Retinal pigment epithelial cell (primary cell): ENCODE measurements at regions not wholly inside any gene's neighbourhood (a gene's known extent, or its start where the extent isn't known, plus 50 kb on each side); places are given as distances from the start of the nearest gene placed in this dataset.

Experiments used
- DNase-seq: peaks from one replicate; pipeline ENCODE4 v3.0.0-alpha.2; 2010; ENCODE audit warnings: low read depth
- H3K4me3 ChIP-seq: 2 replicates; pipeline ENCODE4 v1.5.1; 2011; ENCODE audit warnings: mild to moderate bottlenecking, low read length, control low read depth, moderate library complexity
- TF ChIP-seq, protein P1 (sequence below): conservative IDR thresholded peaks from 2 replicates; pipeline ENCODE4 v1.5.1; 2011; ENCODE audit warnings: low read depth, low read length, control low read depth, inconsistent platforms

DNA sequence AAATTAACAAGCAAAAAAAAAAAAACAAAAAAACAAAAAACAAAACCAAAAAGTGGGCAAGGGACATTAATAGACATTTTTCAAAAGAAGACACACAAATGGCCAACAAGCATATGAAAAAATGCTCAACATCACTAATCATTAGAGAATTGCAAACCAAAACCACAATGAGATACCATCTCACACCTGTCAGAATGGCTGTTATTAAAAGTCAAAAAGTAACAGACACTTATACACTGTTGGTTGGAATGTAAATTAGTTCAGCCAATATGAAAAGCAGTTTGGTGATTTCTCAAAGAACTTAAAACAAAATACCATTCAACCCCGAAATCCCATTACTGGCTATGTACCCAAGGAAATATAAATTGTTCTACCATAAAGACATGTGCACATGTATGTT is 222.4 kb upstream of the CD96 start:
- H3K4me3 ChIP-seq = no peak overlapping the region
- TF ChIP-seq, protein P1, sequence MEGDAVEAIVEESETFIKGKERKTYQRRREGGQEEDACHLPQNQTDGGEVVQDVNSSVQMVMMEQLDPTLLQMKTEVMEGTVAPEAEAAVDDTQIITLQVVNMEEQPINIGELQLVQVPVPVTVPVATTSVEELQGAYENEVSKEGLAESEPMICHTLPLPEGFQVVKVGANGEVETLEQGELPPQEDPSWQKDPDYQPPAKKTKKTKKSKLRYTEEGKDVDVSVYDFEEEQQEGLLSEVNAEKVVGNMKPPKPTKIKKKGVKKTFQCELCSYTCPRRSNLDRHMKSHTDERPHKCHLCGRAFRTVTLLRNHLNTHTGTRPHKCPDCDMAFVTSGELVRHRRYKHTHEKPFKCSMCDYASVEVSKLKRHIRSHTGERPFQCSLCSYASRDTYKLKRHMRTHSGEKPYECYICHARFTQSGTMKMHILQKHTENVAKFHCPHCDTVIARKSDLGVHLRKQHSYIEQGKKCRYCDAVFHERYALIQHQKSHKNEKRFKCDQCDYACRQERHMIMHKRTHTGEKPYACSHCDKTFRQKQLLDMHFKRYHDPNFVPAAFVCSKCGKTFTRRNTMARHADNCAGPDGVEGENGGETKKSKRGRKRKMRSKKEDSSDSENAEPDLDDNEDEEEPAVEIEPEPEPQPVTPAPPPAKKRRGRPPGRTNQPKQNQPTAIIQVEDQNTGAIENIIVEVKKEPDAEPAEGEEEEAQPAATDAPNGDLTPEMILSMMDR = no peak
- no peak for DNase-seq

DNA sequence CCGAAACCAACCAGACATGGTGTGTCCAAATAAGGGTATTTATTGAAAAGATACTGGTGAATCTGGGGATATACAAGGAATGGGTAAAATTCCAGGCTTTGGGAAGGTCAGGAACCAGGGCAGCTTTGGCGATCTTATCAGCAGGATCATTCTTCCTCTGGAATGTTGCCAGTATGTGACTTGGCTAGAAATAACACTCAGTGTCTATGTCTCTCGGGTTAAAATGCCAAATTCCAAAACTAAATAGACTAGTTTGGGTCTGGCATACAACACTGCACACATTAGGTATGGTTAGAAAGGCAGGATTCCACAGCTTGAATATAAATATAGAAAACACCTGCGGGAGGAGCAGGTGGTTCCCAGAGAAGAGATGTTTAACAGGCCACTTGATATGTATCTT is 220.2 kb upstream of the CD96 start:
- no peak for DNase-seq
- H3K4me3 ChIP-seq = no peak overlapping the region
- TF ChIP-seq, protein P1 = no peak

DNA sequence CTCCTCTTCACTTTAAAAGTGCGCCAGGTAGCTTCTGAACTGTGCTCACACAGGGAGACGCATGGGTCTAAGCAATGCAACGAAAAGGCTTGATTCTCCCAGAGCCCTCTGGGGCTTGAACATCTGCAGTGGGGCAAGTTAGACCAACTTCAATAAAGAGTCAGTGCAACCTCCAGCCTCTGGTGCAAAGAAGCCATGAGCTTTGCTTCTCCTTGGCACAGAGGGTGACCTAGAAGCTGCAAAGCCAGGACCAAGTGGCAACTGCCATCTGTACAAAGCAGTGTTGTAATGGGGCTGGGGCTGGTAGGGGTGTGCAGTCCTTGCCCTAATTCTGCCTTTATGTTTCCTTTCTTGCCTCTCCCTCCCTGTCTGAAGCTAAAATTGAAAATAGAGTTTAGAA is 219.0 kb upstream of the CD96 start:
- H3K4me3 ChIP-seq = no peak overlapping the region
- DNase-seq = no peak
- TF ChIP-seq, protein P1 = no peak

DNA sequence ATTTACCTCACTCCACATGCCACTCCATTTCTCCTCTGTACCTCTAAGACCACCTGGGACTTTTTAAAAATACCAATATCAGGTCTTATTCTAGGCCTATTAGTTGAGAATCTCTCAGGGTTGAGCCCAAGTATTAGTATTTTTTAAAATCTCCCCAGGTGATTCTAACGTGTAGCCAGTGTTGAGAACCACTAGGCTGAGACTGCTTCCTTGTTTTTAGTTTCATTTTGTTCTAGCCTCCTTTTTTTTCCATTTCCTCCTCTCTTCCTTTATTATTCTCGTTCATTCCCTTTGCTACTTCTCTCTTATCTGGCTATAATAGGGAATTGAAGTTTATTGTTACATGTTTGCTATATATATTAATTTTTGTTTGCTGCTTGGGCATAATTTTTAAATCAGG is 217.8 kb upstream of the CD96 start:
- no peak overlapping the region for H3K4me3 ChIP-seq
- DNase-seq = no peak

DNA sequence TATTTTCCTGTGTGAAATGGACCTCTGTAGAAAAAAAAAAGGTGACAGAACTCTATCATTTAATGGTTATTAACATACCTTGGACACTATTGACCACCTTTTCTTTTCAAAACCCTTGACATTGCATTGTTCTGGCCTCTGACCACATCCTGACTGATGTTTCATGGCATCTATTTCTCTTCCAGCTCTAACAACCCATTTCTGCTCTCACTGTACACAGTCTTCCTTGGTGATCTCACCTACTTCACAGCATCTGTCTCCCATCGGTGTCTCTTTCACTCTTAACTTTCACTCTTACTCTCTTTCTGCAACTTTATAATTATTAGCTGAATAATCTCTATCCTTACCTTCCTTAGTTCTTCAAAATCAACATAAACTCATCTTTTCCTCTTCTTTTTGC is 217.4 kb upstream of the CD96 start:
- H3K4me3 ChIP-seq = no peak overlapping the region
- DNase-seq = no peak
- TF ChIP-seq, protein P1 = no peak

More for the DNA sequence above, 217.8 kb upstream of the CD96 start:
- TF ChIP-seq, protein P1 = no peak

DNA sequence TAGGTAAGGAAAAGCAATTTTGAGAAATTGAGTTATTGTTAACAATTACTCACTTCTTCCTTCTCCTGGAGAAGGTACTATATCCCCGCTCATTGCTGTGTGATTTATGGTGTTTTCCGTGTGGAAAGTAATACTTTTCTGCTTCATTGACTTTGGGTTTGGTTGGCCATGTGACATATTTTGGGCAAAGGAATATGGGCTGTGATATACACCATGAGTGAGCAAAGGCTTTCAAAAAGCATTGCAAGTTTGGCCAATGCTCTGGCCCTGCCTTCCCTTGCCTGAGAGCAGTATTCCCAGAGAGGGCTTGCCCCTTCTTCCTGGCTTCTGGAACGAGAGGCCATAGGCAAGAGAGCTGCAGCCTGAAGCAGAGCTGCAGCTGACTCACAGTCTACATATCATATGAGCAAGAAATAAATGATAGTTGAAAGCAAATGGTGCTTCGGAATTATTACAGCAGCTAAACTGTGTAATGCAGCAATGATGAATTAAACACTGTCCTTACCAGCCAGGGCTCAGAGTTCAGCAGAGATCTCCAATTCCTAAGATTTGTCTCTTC is 216.8 kb upstream of the CD96 start:
- no peak overlapping the region for H3K4me3 ChIP-seq
- TF ChIP-seq, protein P1 = no peak
- DNase-seq = no peak

DNA sequence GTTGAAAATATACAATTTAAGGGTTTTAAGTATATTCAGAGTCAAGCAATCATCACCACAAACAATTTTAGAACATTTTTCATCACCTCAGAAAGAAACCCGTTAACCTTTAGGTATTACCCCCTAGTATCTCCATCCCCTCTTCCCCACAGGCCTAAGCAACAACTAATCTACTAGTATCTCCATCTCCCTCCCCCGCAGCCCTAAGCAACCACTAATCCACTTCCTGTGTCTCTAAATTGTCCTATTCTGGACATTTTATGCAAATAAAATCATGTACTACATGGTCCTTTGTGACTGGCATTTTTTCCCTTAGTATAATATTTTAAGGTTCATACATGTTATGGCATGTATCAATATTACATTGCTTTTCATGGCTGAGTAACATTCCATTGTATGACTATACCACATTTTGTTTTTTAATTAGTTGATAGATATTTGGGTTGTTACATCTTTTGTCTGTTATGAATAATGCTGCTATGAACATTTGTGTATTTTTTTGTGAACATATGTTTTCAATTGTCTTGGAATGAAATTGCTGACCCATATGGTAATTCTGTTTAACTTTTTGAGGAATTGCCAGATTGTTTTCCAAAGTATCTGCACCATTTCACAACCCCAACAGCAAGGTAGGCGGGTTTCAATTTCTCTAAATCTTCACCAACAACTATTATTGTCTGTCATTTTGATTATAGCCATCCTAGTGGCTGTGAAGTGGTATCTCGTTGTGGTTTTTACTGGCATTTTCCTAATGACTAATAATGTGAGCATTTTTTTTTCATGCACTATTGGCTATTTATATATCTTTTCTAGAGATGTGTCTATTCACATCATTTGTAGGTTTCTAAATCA is 215.6 kb upstream of the CD96 start:
- no peak for DNase-seq
- TF ChIP-seq, protein P1 = no peak

More for the DNA sequence above, 215.6 kb upstream of the CD96 start:
- no peak overlapping the region for H3K4me3 ChIP-seq
